DMS53 treated with DMSO at 0.1 percent for 48 hours (cell line): ENCODE measurements at regions not wholly inside any gene's neighbourhood (a gene's known extent, or its start where the extent isn't known, plus 50 kb on each side); places are given as distances from the start of the nearest gene placed in this dataset.
"Not testable (repeated sequence)": the region's sequence is repeated elsewhere in the genome, so short reads cannot be mapped to it uniquely, and the experiment has no call there.

ENCODE experiments used
- DNase-seq: peaks from one replicate; lab custom pipeline; 2025; ENCODE audit not compliant: unreplicated experiment; lab: John Stamatoyannopoulos, UW

DNA sequence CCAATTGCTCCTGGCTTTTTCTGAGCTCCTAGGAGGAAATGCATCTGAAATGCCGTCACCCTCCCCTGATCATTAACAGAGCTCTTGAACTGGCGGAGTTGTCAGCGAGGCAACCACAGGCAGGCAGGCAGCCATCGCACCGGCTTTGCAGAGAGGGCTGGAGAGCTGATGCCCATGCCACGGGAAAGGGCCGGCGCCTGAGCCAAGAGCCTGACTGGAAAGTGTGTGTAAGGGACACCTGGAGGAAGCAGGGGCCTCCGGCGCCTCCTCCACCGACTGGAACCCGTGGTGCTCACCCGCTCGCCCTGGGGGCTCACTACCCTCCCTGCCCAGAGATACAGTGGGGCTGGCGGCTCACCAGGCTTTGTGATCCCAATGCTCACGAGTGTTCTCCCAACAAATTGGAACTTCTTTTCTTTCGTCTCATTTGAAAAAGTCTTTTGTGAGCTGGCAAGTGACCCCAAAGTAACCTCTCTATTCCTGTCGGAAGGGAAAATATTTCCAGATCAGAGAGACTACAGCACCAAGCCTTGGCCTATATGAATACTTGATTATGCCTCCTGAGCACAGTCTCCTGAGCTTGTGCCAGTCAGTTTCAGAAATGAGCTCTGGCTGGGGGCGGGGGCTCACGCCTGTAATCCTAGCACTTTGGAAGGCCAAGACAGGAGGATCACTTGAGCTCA lies 97.7 kb upstream of the SLC25A33 start:
- no peak for DNase-seq

DNA sequence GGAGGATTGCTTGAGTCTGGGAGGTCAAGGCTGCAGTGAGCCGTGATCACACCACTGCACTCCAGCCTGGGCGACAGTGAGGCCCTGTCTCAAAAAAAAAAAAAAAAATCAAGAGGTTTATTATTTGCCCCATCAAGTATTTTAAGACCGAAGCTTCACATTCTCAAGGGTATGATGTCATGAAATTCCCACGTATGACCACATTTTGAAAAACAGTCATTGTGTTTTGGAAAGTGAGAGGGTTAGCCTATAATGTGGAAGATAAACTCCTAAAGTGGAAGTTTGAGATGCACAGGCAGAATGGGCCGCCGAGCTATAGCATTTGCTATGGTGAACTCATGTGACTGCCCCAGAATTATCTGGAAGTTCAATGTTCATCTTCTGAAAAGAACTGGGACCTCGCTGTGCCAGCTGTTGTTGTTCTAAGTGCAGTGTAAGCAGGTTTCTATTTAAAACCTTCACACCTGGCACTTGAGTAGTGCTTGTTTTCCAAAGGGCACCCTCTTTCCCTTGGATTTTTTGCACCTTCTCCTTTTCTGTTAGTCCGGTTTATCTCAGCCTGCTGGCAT lies 96.9 kb upstream of the SLC25A33 start:
- peak; percentile 40 for DNase-seq

DNA sequence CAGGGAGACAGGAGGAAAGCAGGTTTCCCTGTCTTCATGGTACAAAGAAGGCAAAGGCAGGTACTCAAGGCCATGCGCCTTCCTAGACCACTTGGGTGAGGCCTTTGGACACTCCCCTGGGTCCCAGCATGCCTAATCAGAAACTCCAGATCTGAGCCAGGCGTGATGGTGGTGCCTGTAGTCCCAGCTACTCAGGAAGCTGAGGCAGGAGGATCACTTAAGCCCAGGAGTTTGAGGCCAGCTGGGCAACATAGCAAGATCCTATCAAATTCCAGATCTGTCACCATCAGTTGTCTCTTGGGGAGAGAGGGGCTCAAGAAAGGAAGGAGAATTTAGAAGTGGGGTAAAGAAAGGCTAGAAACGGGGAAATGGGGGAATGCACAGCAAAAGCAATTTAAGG lies 96.3 kb upstream of the SLC25A33 start:
- DNase-seq, result no peak

DNA sequence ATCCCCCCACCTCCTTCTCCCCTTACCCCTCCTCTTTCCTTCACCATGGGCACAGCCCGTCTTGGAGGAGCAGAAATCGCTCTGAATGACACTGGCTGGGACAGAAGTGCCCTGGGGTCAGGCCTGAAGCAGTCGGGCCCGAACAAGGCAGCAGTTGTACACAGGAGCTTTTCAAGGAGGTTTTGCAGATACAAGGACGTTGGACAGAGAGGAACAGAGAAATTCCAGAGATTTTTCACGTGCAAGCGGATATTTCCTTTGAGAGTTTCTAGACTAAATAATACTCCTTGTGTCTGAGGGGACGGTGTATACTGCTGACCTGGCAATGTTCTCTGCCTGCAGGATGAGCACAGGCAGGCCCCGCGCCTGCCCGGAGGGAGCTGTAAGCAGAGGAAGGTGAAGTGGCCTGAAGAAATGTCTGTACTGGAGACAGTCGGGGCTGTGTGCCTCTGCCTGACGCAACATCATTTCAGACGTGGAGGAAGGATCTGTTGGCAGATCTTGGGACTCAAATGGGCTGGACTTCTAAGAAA lies 95.3 kb upstream of the SLC25A33 start:
- no peak for DNase-seq

DNA sequence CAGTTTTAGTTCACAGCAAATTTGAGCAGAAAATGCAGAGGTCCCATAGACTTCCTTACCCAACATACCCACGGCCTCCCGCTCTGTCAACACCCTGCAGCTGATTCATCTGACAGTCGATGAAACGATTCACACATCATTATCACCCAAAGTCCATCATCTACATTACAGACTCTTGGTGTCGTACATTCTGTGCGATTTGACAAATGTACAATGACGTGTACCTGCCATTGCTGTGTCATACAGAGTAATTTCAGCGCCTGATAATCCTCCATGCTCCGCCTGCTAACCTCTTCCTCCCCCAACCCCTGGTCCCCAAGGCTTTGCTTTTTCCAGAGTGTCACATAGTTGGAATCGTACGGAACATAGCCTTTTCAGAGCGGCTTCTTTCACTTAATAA lies 94.7 kb upstream of the SLC25A33 start:
- DNase-seq, result no peak

DNA sequence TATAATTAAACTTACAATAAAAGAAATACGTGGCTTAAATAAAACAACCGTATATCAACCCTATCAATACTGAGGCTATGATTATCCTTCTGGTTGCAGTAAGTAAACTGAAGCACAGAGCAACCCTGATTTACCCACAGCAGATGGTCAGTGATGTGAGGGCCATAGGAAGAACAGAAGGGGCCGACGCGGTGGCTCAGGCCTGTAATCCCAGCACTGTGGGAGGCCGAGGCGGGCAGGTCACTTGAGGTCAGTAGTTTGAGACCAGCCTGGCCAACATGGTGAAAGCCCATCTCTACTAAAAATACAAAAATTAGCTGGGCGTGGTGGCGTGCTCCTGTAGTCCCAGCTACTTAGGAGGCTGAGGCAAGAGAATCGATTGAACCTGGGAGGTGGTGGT lies 94.2 kb upstream of the SLC25A33 start:
- DNase-seq, result not testable (repeated sequence)

DNA sequence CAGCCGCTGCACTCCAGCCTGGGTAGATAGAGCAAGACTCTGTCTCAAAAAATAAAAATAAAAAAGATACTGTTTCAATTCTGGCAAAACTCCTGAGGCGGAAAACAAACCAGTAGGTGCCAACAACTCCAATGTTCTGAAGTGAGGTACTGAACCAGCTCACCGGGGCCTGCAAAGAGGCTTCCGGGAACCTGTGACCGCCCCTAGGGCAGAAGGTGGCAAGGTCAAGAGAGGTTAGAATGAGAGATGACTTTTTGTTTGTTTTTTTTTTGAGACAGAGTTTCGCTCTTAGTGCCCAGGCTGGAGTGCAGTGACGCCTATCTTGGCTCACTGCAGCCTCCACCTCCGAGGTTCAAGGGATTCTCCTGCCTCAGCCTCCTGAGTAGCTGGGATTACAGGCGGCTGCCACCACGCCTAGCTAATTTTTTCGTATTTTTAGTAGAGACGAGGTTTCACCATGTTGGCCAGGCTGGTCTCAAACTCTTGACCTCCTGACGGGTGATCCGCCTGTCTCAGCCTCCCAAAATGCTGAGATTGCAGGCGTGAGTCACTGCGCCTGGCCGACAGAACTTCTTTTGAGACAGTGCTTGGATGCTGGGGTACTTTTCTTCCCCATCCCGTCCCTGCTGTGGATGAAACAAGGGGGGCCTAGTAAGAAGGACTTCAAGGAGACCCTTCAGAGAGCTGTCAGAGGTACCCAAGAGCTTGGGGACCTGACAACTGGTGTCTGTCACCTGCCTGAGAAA lies 91.9 kb upstream of the SLC25A33 start:
- DNase-seq, result no peak

DNA sequence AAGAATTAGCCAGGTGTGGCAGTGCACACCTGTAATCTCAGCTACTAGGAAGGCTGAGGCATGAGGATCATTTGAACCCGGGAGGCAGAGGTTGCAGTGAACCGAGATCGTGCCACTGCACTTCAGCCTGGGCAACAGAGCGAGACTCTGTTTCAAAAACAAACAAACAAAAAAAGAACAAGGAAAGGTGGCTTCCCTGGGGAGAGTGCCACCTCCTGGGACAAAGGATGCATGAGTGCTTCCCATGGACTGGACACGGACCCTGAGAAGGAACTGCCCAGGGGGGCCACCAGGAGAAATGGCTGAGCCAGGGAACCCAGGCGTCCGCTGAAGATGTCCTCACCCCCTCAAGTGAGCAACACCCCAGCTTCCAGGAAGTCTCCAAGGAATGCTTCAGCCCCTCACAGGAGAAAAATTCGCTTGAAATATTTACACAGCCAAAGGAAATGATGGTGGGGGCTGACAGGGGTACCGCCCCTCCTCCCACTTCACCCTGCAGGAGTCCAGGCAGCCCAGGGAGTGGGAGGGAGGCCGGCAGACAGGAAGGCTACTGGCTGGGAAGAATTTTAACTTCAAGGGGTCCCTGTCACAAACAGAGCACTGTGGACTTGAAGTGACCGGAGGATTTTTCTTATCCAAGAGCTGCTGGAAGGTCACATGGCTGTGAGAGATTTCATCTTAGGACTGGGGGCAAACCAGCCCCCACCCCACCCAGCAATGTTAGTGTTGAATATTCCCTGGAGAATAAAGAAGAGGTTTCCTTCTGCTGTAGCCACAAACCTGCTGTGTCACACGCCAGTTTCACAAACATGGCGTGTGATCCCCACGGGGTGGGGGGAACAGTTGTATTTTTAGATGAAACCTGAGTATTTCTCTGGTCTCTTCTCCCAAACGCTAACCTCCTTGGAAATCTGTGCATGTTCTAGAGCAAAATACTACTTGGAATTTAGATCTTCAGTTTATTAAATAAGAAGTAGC lies 90.8 kb upstream of the SLC25A33 start:
- no peak for DNase-seq

DNA sequence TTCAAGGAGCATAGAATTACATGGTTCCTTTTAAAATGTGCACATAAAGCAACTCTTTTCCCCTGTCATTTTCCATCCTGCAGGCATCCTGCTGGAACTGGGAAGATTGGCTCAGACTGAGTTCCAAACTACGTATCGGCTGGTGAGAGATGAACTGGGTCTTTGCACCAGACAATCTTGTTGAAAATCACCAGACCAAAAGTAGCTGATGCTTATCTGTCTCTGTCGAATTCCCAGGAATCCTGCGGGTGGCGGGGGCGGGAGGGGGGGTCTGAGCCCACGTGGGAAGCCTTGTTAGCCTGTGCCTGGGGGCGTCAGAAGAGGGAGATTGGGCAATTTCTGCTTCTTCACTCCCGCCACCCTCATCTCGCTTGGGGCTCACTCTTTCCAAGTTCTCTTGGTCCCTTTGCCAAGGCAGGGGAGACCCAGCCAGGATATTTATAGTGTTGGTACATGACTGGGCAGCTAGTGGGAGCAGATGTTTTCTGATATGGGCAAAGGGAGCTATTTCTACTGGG lies 90.1 kb upstream of the SLC25A33 start:
- no peak for DNase-seq

DNA sequence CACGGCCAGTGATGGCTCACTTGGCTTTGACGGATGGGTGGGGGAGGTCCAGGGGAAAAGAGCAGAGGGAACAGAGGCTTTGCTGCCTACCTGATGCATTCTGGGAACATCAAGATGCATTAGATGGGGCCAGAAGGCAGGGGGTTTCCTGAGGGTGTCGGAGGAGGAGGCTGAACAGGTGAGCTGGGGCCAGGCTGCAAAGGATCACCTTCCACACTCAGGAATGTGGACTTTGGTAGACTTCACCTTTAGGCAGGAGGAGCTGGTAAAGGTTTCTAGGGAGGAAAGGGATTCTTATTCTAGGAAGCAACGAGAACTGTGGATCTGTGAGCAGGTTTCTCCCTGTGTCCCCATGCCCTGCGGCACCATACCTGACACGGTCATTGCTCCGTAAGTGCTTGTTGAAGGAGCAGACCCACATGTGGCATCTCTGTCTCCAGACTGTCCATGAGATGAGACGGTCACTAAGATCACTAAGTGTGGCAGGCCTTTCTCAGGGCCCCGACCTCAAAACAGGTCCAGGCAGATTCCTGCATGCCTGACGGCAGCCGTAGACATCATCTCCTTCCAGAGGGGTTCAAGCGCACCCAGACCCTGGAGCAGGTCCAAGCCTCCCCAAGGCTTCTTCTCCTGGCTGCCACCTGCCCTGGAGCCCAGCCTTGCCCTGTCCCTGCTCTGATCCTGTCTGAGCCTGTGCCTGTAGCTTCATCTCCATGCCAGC lies 89.1 kb upstream of the SLC25A33 start:
- DNase-seq, result no peak

DNA sequence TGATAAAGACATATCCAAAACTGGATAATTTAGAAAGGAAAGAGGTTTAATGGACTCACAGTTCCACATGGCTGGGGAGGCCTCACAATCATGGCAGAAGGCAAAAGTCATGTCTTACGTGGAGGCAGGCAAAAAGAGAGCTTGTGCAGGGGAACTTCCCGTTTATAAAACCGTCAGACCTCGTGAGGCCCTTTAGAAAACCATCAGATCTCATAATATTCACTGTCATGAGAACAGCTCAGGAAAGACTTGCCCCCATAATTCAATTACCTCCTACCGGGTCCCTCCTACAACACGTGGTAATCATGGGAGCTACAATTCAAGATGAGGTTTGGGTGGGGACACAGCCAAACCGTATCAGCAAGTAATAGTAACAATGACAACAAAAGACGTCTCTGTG lies 88.2 kb upstream of the SLC25A33 start:
- DNase-seq, result no peak

DNA sequence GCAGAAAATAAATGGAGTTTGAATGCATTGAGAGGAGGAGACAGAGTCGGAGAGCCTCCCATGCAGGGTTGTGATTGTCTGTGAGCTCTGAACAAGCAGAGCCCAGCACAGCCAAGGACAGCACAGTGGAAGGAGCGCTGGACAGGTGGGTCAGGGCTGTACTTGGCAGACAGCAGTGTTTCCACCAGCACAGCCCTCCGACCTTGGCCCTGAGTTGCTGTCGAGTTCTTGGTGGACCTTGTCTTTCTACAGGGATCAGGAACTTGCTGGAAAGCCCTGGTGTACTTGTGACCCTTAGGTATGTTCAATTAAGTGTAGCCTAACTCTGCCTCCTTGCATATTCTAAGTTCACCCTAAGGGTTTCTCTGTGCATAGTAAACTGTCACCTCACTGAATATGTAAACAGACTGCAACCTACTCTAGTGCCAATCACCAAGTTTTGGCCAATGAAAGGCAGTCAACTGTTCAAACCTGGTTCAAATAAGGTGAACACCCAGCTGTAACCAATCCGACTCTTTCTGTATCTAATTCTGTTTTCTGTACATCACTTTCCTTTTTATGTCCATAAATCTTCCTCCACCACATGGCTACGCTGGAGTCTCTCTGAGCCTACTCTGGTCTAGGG lies 86.6 kb upstream of the SLC25A33 start:
- no peak for DNase-seq

DNA sequence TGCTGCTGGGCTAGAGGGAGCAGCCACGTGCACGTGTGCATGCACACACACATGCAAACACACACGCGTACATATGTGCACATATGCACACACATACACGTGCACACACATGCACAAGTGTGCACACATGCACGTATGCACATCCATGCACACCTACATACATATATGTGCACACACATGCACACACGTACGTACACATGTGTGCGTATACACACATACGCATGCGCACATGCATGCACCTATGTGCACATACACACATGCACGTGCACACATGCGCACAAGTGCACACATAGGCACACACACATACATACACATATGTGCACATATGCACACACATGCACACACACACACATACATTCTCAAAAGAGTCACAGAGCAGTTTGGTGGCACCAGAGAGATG lies 85.9 kb upstream of the SLC25A33 start:
- no peak for DNase-seq

DNA sequence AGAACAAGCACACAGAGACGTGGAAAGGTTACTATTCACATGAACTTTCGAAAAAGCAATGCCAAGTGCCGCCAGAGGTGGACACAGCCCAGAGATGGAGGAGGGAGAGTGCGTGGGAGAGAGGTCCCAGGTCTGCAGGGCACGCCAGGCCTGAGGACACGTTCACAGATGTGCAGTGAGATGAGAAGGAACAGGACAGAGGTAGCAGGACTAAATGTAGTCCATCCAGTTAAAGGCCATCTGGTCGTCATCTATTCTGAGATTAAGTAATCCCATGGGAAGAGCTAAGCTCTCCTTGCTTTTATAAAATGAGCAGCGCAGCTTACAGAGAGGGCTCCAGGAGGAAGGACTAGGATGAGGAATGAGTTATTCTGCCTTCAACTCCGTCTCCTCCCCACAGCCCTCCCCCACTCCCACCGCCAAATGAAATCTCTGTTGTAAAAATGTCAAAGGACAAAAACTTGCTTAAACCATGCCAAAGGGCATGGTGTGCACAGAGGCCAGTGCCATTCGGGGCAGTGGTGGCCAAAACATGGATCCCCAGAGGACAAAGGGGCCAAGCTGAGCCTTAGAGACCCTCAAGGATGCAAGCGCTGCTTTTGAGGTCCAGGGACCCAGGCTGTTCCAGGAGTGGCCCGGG lies 85.4 kb upstream of the SLC25A33 start:
- DNase-seq, result no peak

DNA sequence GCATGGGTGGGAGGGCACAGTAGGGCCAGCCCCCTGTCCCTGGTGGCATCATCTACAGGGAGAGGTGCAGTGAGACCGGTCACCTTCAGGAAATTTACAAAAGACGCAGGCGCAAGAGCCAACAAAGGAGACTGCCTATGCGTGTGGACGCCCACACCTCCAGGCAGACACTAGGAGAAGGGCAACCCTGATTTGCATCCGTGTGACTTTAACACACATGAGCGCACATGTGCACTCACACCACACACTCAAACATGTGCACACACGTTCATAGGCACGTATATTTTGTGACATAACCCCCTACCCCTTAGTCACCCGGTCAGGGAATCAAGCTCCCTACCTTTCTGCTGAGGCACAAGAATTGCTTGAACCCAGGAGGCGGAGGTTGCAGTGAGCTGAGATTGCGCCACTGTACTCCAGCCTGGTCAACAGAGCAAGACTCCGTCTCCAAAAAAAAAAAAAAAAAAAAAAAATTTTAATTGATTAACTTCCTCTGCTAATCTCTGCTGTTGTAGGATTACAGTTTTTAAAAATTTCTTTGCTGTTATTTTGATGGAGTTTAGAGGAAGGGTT lies 84.7 kb upstream of the SLC25A33 start:
- DNase-seq, result no peak

DNA sequence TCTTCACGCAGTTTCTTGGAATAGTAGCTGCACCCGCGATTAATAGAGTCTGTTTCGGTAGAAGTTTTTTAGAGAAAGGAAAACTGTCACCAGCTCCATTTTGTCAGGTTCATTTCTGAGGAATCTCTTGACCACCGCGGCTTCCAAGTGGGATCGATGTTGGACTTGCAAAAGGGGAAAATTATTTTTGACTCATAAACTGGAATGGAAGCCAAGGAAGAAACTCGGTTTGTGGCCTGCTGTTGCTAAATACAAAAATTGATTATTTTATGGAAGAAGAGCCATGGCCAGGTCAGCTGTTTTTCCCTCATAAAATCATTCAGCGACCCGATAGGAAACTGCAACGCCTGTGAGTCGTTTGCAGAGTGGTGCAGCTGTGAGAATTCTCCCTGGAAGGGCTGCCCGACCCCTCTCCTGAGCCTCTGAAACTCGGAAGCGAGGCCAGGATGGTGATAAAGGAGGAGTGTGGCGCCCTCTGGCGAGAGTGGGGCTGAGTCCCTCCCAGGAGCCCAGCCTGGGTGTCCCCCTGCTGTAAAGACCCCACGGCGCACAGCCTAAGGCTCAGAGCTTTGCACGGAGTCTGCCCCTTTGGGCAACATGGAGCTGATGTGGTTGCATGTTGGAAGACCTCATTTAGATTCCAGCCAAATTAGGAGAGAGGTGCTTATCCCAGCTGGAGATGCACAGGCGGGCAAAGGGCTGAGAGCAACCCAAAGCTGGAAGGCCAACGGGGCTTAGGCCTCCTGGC lies 83.6 kb upstream of the SLC25A33 start:
- DNase-seq, result peak; percentile 9

DNA sequence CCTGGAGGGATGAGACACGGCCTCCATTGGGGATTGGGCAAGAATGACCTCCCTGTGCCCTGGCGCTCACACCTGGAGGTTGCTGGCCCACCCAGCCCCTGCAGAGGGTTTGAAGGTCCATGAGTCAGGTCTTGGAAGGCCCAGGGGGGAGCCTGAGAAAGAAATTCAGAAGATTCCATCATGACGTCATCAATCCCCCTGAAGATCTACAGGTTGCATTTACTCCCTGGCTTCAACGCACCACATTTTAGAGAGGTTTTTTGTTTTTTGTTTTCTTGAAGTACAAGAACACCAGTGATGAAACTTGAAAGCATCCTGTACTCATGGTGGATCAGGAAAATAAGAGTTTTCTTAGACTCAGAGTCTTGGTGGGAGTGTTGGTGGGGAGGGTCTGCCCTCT lies 82.4 kb upstream of the SLC25A33 start:
- DNase-seq, result no peak

DNA sequence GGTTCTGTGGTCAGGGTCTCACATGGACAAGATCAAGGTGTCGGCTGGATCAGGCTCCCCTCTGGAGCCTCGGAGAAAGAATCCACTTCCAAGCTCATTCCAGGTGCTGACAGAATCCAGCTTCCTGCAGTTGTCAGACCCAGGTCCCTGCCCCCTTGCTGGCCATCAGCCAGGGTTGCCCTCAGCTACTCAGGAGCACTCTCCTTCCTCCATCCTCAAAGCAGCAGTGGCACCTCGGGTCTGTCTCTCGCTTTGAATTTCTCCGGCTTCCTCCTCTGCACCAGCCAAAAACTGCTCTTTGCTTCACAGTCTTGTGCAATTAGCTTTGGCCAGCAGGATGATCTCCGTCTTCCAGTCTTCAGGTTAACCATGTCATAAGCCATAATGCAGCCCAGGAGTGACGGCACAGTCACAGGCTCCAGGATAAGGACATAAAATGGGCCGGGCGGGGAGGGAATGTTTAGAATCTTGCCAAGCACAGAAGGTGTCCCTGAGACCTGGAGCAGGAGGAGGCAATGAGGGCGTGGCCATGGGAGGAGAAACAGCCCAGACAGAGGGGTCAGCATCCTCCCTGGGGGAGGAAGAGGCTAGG lies 79.4 kb upstream of the SLC25A33 start:
- DNase-seq, result no peak
